Right lobe of liver (tissue), 6 donors: ENCODE measurements at regions not wholly inside any gene's neighbourhood (a gene's known extent, or its start where the extent isn't known, plus 50 kb on each side); places are given as distances from the start of the nearest gene placed in this dataset.

Experiments used
- ATAC-seq, 4 donors: fragments of 200-7000 bp; cut with Tn5 transposase; one replicate each; pipeline ENCODE4 v1.9.1; 2020; ENCODE audit warnings: mild to moderate bottlenecking in 4 of 4, moderate library complexity in 4 of 4
- DNase-seq, 3 donors: peaks; one replicate each; pipeline ENCODE4 v3.0.0-alpha.2; 2020
- H3K27ac ChIP-seq, 3 donors: fragments of 200-600 bp; one replicate each; pipeline ENCODE4 v1.8.0; 2022
- H3K27me3 ChIP-seq, 2 donors: fragments of 200-600 bp; one replicate each; pipeline ENCODE4 v1.8.0; 2022
- H3K36me3 ChIP-seq, 4 donors: fragments of 200-600 bp; sonication (generic) in 1 of 4; one replicate each; pipeline versions ENCODE4 v1.5.1 to v1.8.0; 2017 to 2022; ENCODE audit warnings: control low read depth in 1 of 4
- H3K4me1 ChIP-seq, 4 donors: fragments of 200-600 bp; sonication (generic) in 1 of 4; one replicate each; pipeline versions ENCODE4 v1.5.1 to v1.8.0; 2017 to 2022; ENCODE audit warnings: control low read depth in 1 of 4
- H3K4me3 ChIP-seq, 3 donors: fragments of 200-600 bp; one replicate each; pipeline ENCODE4 v1.8.0; 2022
- H3K9me3 ChIP-seq, 4 donors: fragments of 200-600 bp; sonication (generic) in 1 of 4; one replicate each; pipeline versions ENCODE4 v1.5.1 to v1.8.0; 2017 to 2022; ENCODE audit warnings: control low read depth in 1 of 4
- POLR2A ChIP-seq: fragments of 450-650 bp; IDR thresholded peaks from one replicate; pipeline ENCODE4 v1.6.1; 2017; ENCODE audit warnings: antibody characterized with exemption, mild to moderate bottlenecking
- WGBS: methylation state at CpG from one replicate; pipeline ENCODE4 v1.1.6; 2018; ENCODE audit warnings: low coverage, low lambda C conversion rate; ENCODE audit not compliant: insufficient coverage; ENCODE audit errors: missing lambda C conversion rate; 5-methylcytosine and 5-hydroxymethylcytosine counted together
- intact Hi-C, 2 donors: fragments of 100-400 bp; cut with DNase I; formaldehyde crosslinking; loops; one replicate each; pipeline versions ENCODE4 v1.11.2 to v1.14.1; 2022
- TF ChIP-seq, protein P1 (sequence below), 4 donors: fragments of 200-600 bp in 3 of 4; fragments of 450-650 bp in 1 of 4; IDR thresholded peaks; one replicate each; pipeline versions ENCODE4 v1.5.1 to v1.8.0; 2016 to 2022; ENCODE audit warnings: antibody characterized with exemption in 4 of 4, mild to moderate bottlenecking in 2 of 4
- donor health status: DM: no; HTN: yes; CAD: no.
- donor health status: DM: no; HTN: no; CAD: no.
- donor health status: DM: no; HTN: no; CAD: no.
- donor health status: DM: no; HTN: yes; CAD: no.
- donor health status: DM: no; HTN: yes; CAD: no.

GRCh38 chr13:85492283-85492682, 306.9 kb downstream of the SLITRK6 start:
- H3K36me3 ChIP-seq, result no peaks in the 10 kb centered on the region
- DNase-seq (no peak), ATAC-seq (no peak)
- H3K4me1 ChIP-seq, result no peaks in the 10 kb centered on the region
- no peak overlapping the region for H3K4me3 ChIP-seq
- H3K27me3 ChIP-seq, result no peaks in the 10 kb centered on the region
- intact Hi-C loops, result no loop called here
- TF ChIP-seq POLR2A, result no peak
- TF ChIP-seq, protein P1, sequence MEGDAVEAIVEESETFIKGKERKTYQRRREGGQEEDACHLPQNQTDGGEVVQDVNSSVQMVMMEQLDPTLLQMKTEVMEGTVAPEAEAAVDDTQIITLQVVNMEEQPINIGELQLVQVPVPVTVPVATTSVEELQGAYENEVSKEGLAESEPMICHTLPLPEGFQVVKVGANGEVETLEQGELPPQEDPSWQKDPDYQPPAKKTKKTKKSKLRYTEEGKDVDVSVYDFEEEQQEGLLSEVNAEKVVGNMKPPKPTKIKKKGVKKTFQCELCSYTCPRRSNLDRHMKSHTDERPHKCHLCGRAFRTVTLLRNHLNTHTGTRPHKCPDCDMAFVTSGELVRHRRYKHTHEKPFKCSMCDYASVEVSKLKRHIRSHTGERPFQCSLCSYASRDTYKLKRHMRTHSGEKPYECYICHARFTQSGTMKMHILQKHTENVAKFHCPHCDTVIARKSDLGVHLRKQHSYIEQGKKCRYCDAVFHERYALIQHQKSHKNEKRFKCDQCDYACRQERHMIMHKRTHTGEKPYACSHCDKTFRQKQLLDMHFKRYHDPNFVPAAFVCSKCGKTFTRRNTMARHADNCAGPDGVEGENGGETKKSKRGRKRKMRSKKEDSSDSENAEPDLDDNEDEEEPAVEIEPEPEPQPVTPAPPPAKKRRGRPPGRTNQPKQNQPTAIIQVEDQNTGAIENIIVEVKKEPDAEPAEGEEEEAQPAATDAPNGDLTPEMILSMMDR (IDR thresholded peaks at IDR 0.05), result no peak
- 52% methylated on average over 4 of the region's 4 CpGs for WGBS
- H3K9me3 ChIP-seq, result no peaks in the 10 kb centered on the region
- H3K27ac ChIP-seq, result no peak overlapping the region

- Histone ChIP-seq H3K27ac (no peak overlapping the region), H3K36me3 (no peaks in the 10 kb centered on the region), H3K4me1 (no peaks in the 10 kb centered on the region), H3K4me3 (no peak overlapping the region), H3K9me3 (no peaks in the 10 kb centered on the region), H3K27me3 (no peaks in the 10 kb centered on the region)
- TF ChIP-seq POLR2A, result no peak
- TF ChIP-seq, protein P1 (IDR thresholded peaks at IDR 0.05), result no peak
- intact Hi-C loops, result no loop called here
- ATAC-seq, result no peak
- no peak for DNase-seq
Observed at GRCh38 chr13:85486663-85487062, 312.6 kb downstream of the SLITRK6 start.

- 45% methylated on average over 2 of the region's 2 CpGs for WGBS
- H3K36me3 ChIP-seq, result no peaks in the 10 kb centered on the region
- ATAC-seq (no peak), DNase-seq (no peak)
- no peaks in the 10 kb centered on the region for H3K27me3 ChIP-seq
- no peak overlapping the region for H3K27ac ChIP-seq
- no peak overlapping the region for H3K4me3 ChIP-seq
- no peaks in the 10 kb centered on the region for H3K9me3 ChIP-seq
- no peak for TF ChIP-seq POLR2A
- TF ChIP-seq, protein P1 (IDR thresholded peaks at IDR 0.05), result no peak
- intact Hi-C loops, result no loop called here
- H3K4me1 ChIP-seq, result no peaks in the 10 kb centered on the region
Observed at GRCh38 chr13:85473144-85473543, 326.1 kb downstream of the SLITRK6 start.

DNA sequence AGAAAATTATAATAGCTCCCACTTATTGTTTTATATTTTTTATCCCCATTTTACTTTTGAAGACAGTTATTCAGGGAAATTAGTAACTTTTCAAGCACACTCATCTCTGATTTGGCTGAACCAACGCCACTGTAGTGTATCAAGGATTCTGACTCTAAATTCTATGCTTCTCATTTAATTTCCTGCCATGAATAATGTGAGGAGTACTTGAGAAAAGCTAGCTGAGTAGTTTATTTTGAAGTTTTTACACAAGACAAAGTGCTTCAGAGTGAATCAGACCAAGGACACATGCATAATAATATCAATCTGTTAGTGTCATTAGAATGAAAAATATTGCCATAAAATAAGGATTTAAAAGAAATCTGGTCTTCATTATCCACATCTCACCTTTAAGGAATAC, 329.9 kb downstream of the SLITRK6 start:
- Histone ChIP-seq H3K36me3 (no peaks in the 10 kb centered on the region), H3K9me3 (no peaks in the 10 kb centered on the region), H3K27me3 (no peaks in the 10 kb centered on the region), H3K27ac (no peak overlapping the region), H3K4me1 (no peaks in the 10 kb centered on the region), H3K4me3 (no peak overlapping the region)
- ATAC-seq (no peak), DNase-seq (no peak)
- intact Hi-C loops, result no loop called here
- TF ChIP-seq, protein P1 (IDR thresholded peaks at IDR 0.05), result no peak
- TF ChIP-seq POLR2A, result no peak
- 22% methylated on average over 1 of the region's 1 CpG for WGBS

GRCh38 chr13:85462792-85463425, 336.3 kb downstream of the SLITRK6 start:
- Histone ChIP-seq H3K9me3 (no peaks in the 10 kb centered on the region), H3K27ac (no peak overlapping the region), H3K27me3 (no peaks in the 10 kb centered on the region), H3K4me3 (no peak overlapping the region), H3K4me1 (no peaks in the 10 kb centered on the region), H3K36me3 (no peaks in the 10 kb centered on the region)
- 58% methylated on average over 3 of the region's 3 CpGs for WGBS
- DNase-seq, result no peak
- ATAC-seq, result no peak
- intact Hi-C loops, result no loop called here
- TF ChIP-seq POLR2A, result no peak
- TF ChIP-seq, protein P1 (IDR thresholded peaks at IDR 0.05), result no peak
